Gastroesophageal sphincter (tissue), 3 donors: ENCODE measurements at regions not wholly inside any gene's neighbourhood (a gene's known extent, or its start where the extent isn't known, plus 50 kb on each side); places are given as distances from the start of the nearest gene placed in this dataset.
"Not testable (repeated sequence)": the region's sequence is repeated elsewhere in the genome, so short reads cannot be mapped to it uniquely, and the experiment has no call there.

ENCODE experiments used
- CTCF ChIP-seq, 4 experiments: fragments of 200-600 bp in 2 of 4; fragments of 450-650 bp in 2 of 4; sonication (generic) in 1 of 4; IDR thresholded peaks; one replicate each; pipeline ENCODE4 v1.5.1; 2017 to 2019; ENCODE audit warnings: antibody characterized with exemption in 4 of 4, mild to moderate bottlenecking in 2 of 4, moderate library complexity in 2 of 4
- POLR2A ChIP-seq, 2 donors: fragments of 450-650 bp; IDR thresholded peaks; one replicate each; pipeline ENCODE4 v1.6.1; 2017; ENCODE audit warnings: antibody characterized with exemption in 2 of 2, mild to moderate bottlenecking in 2 of 2, moderate library complexity in 1 of 2
- POLR2AphosphoS5 ChIP-seq: sonication (generic); formaldehyde crosslinking; IDR thresholded peaks from one replicate; pipeline ENCODE4 v1.6.1; 2017; ENCODE audit warnings: antibody characterized with exemption

- TF ChIP-seq CTCF (IDR thresholded peaks at IDR 0.05); POLR2AphosphoS5; POLR2A (IDR thresholded peaks at IDR 0.05): not testable (repeated sequence)
Observed at GRCh38 chr7:145805496-145805895, 311.1 kb upstream of the CNTNAP2 start.
